Umbilical cord (tissue), 1 donor: ENCODE measurements at regions not wholly inside any gene's neighbourhood (a gene's known extent, or its start where the extent isn't known, plus 50 kb on each side); places are given as distances from the start of the nearest gene placed in this dataset.

ENCODE experiments used
- DNase-seq: peaks from one replicate; pipeline ENCODE4 v3.0.0-alpha.2; 2015; ENCODE audit warnings: low spot score

GRCh38 chr20:39278230-39278788 lies 316.2 kb downstream of the DHX35 start:
- DNase-seq: peak; percentile 27

GRCh38 chr20:39277185-39277584 lies 315.0 kb downstream of the DHX35 start:
- DNase-seq: no peak

GRCh38 chr20:39270837-39271604 lies 308.9 kb downstream of the DHX35 start:
- peak; percentile 79 for DNase-seq

- peak; percentile 89 for DNase-seq
These were observed 307.5 kb downstream of the DHX35 start for GRCh38 chr20:39269493-39270217.

- peak; percentile 31 for DNase-seq
These were observed 306.9 kb downstream of the DHX35 start for GRCh38 chr20:39268981-39269461.

- no peak for DNase-seq
These were observed 306.4 kb downstream of the DHX35 start for GRCh38 chr20:39268491-39268951.

GRCh38 chr20:39266989-39267388 lies 304.8 kb downstream of the DHX35 start:
- no peak for DNase-seq

GRCh38 chr20:39264506-39265172 lies 302.5 kb downstream of the DHX35 start:
- peak; percentile 80 for DNase-seq

GRCh38 chr20:39263076-39263475 lies 300.9 kb downstream of the DHX35 start:
- peak; percentile 46 for DNase-seq

- no peak for DNase-seq
These were observed 297.7 kb downstream of the DHX35 start for GRCh38 chr20:39259808-39260207.

- DNase-seq: peak; percentile 96
These were observed 297.1 kb downstream of the DHX35 start for GRCh38 chr20:39259010-39259803.

- DNase-seq: no peak
These were observed 296.1 kb downstream of the DHX35 start for GRCh38 chr20:39258253-39258652.

GRCh38 chr20:39253051-39253755 lies 291.1 kb downstream of the DHX35 start:
- no peak for DNase-seq

GRCh38 chr20:39252035-39252434 lies 289.9 kb downstream of the DHX35 start:
- no peak for DNase-seq

- DNase-seq: no peak
These were observed 287.7 kb downstream of the DHX35 start for GRCh38 chr20:39249798-39250197.

- no peak for DNase-seq
These were observed 286.8 kb downstream of the DHX35 start for GRCh38 chr20:39248862-39249485.

GRCh38 chr20:39248171-39248861 lies 286.2 kb downstream of the DHX35 start:
- DNase-seq: no peak

GRCh38 chr20:39246436-39246835 lies 284.3 kb downstream of the DHX35 start:
- DNase-seq: no peak

- no peak for DNase-seq
These were observed 283.7 kb downstream of the DHX35 start for GRCh38 chr20:39245685-39246311.
